Neural progenitor cell (in vitro differentiated cells): ENCODE measurements at regions not wholly inside any gene's neighbourhood (a gene's known extent, or its start where the extent isn't known, plus 50 kb on each side); places are given as distances from the start of the nearest gene placed in this dataset.

ENCODE experiments used
- CTCF ChIP-seq: fragments of 200-600 bp; sonication (generic); IDR thresholded peaks from 2 replicates; pipeline ENCODE4 v1.5.1; 2017; ENCODE audit warnings: antibody characterized with exemption, mild to moderate bottlenecking
- EZH2 ChIP-seq: fragments of 200-600 bp; sonication (generic); IDR thresholded peaks from 2 replicates; pipeline ENCODE4 v1.6.1; 2017; ENCODE audit warnings: antibody characterized with exemption, mild to moderate bottlenecking, moderate library complexity

- TF ChIP-seq CTCF (no peak), EZH2 (no peak)
Measured at GRCh38 chr4:28690890-28691289, 1830.2 kb downstream of the STIM2 start.
